ENCODE measurements at regions not wholly inside any gene's neighbourhood (a gene's known extent, or its start where the extent isn't known, plus 50 kb on each side); places are given as distances from the start of the nearest gene placed in this dataset.
A peak's percentile ranks its signal among the peaks of the same experiment; 100 is the strongest.

GRCh38 chr10:98331885-98332284 lies 63.9 kb upstream of the LOXL4 start:
- no peak overlapping the region for H3K4me2 ChIP-seq (ENCODE audit: insufficient read depth, low read length)
- no peaks in the 10 kb centered on the region for H4K20me1 ChIP-seq (replicated peaks; ENCODE audit: control insufficient read depth, extremely low read depth, insufficient read depth, low read length)
- no peaks in the 10 kb centered on the region for H3K9me1 ChIP-seq (replicated peaks; ENCODE audit: control insufficient read depth, extremely low read depth, insufficient read depth, low read length)
- no peak overlapping the region for H3K9ac ChIP-seq (replicated peaks; ENCODE audit: extremely low read depth, insufficient read depth, low read length)
- intact Hi-C loops (cut with micrococcal nuclease) (loop anchor here (1.0 to 2.0 kb wide), 2 partner anchors 15 to 70 kb away; no protein-coding TSS in a partner anchor), dilution Hi-C loops (cut with MboI; ENCODE audit: extremely low pct_ligation_motif_present, low sequenced_read_pairs) (no loop called here)
- H3K9me3 ChIP-seq (replicated peaks; ENCODE audit: control insufficient read depth, insufficient read depth, low read length), result no peaks in the 10 kb centered on the region
- no peak for FAIRE-seq
- H3K79me2 ChIP-seq (ENCODE audit: control insufficient read depth, insufficient read depth, low read length), result no peaks in the 10 kb centered on the region
- TF ChIP-seq CTCF (IDR thresholded peaks at IDR 0.05; ENCODE audit: extremely low read depth in 1 of 2, insufficient read depth in 1 of 2, low read depth in 1 of 2, low read length in 2 of 2) (peak; percentile 41 to 43), MYC (IDR thresholded peaks at IDR 0.05; ENCODE audit: low read depth, low read length) (no peak)
- no peak overlapping the region for H2AFZ ChIP-seq (ENCODE audit: low read depth, low read length)
- peaks cover 3 to 8% of the 10 kb centered on the region in 2 experiments for H3K27me3 ChIP-seq (ENCODE audit: control insufficient read depth in 2 of 2, insufficient read depth in 2 of 2, low read length in 2 of 2)
- H3K4me1 ChIP-seq (ENCODE audit: control insufficient read depth, extremely low read depth, insufficient read depth, low read length), result no peaks in the 10 kb centered on the region
- no peak for DNase-seq (ENCODE audit: low read depth, low spot score)
- no peak overlapping the region for H3K4me3 ChIP-seq (replicated peaks in 1 of 3; ENCODE audit: insufficient read depth in 1 of 3, low read depth in 1 of 3, low read length in 3 of 3)
- ChIA-PET POLR2A (no interaction called here), CTCF (interaction anchor here (1.0 to 2.9 kb wide), 7 partner anchors 8 to 161 kb away, joined by 3 to 17 read pairs (median 6); no protein-coding TSS in a partner anchor)
- no TSS peak for BruUV-seq (replicated peaks)
- no peaks in the 10 kb centered on the region for H3K36me3 ChIP-seq (ENCODE audit: control insufficient read depth in 2 of 2, extremely low read depth in 1 of 2, insufficient read depth in 2 of 2, low read length in 2 of 2)
- no peak overlapping the region for H3K27ac ChIP-seq (ENCODE audit: insufficient read depth, low read depth, low read length)

GRCh38 chr10:98330987-98331386 lies 63.0 kb upstream of the LOXL4 start:
- no peaks in the 10 kb centered on the region for H3K79me2 ChIP-seq (ENCODE audit: control insufficient read depth, insufficient read depth, low read length)
- H3K36me3 ChIP-seq (ENCODE audit: control insufficient read depth in 2 of 2, extremely low read depth in 1 of 2, insufficient read depth in 2 of 2, low read length in 2 of 2), result no peaks in the 10 kb centered on the region
- peaks cover 10 to 11% of the 10 kb centered on the region in 2 experiments for H3K27me3 ChIP-seq (ENCODE audit: control insufficient read depth in 2 of 2, insufficient read depth in 2 of 2, low read length in 2 of 2)
- H3K4me1 ChIP-seq (ENCODE audit: control insufficient read depth, extremely low read depth, insufficient read depth, low read length), result no peaks in the 10 kb centered on the region
- TF ChIP-seq EZH2 (IDR thresholded peaks at IDR 0.05; ENCODE audit: borderline replicate concordance, low read depth, low read length, severe bottlenecking), result no peak
- no peak for FAIRE-seq
- intact Hi-C loops (cut with micrococcal nuclease) (no loop called here), dilution Hi-C loops (cut with MboI; ENCODE audit: extremely low pct_ligation_motif_present, low sequenced_read_pairs) (no loop called here)
- H3K4me3 ChIP-seq (replicated peaks in 1 of 3; ENCODE audit: insufficient read depth in 1 of 3, low read depth in 1 of 3, low read length in 3 of 3), result no peak overlapping the region
- DNase-seq (ENCODE audit: low read depth, low spot score), result no peak
- no peak overlapping the region for H3K27ac ChIP-seq (ENCODE audit: insufficient read depth, low read depth, low read length)
- no peak overlapping the region for H3K9ac ChIP-seq (replicated peaks; ENCODE audit: extremely low read depth, insufficient read depth, low read length)
- no peaks in the 10 kb centered on the region for H3K9me1 ChIP-seq (replicated peaks; ENCODE audit: control insufficient read depth, extremely low read depth, insufficient read depth, low read length)
- H4K20me1 ChIP-seq (replicated peaks; ENCODE audit: control insufficient read depth, extremely low read depth, insufficient read depth, low read length), result no peaks in the 10 kb centered on the region
- POLR2A ChIA-PET, result no interaction called here
- H3K4me2 ChIP-seq (ENCODE audit: insufficient read depth, low read length), result no peak overlapping the region
- no peak overlapping the region for H2AFZ ChIP-seq (ENCODE audit: low read depth, low read length)
- no peaks in the 10 kb centered on the region for H3K9me3 ChIP-seq (replicated peaks; ENCODE audit: control insufficient read depth, insufficient read depth, low read length)
- CTCF ChIA-PET, result interaction anchor here (0.8 to 2.9 kb wide), 6 partner anchors 10 to 160 kb away, joined by 4 to 17 read pairs (median 8); no protein-coding TSS in a partner anchor
- BruUV-seq (replicated peaks), result no TSS peak

Data from endothelial cell of umbilical vein (primary cell).